ENCODE measurements at regions not wholly inside any gene's neighbourhood (a gene's known extent, or its start where the extent isn't known, plus 50 kb on each side); places are given as distances from the start of the nearest gene placed in this dataset.
"Not testable (repeated sequence)": the region's sequence is repeated elsewhere in the genome, so short reads cannot be mapped to it uniquely, and the experiment has no call there.

DNA sequence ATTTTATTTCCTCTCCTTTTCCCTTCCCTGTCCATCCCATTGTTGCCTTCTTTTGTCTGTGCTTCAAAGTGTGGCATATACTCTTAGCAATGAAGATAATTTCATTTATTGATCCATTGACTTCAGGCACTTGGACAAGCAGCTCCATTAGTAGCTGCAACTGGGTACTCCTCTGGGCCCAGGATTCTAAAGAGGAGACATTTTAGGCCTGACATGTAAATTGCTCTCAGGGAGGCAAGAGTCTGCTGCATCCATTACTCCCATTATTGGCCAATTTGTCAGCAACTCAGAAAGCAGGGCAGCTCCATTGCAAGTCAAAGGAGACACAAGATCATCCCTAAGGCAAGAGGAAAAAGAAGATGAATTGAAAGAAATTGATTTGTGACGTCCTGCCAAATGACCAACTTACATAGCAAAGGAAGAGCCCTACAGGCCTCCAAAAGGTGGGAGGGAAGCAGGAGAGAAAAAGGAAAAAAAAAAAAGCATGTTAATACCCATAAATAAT lies 1094.1 kb upstream of the FLRT2 start:
- DNase-seq: no peak

DNA sequence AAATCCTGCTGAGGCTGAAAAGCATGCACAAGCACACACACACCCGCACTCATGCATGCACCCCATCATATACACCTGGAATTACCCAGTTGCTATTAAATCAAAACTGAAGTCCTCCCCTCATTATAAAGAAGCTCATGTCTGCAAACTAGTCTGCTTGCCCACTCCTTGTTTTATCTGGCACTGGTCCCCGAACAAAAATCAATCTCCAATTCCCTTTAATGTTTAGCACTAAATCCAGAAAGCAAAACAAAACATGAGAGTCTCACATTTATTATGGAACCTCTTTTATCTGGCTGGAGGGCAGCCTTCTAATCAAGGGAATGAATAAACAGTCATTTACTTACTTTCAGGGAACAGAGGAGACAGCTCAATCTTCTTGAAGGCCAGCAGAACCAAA lies 1093.4 kb upstream of the FLRT2 start:
- DNase-seq: no peak

DNA sequence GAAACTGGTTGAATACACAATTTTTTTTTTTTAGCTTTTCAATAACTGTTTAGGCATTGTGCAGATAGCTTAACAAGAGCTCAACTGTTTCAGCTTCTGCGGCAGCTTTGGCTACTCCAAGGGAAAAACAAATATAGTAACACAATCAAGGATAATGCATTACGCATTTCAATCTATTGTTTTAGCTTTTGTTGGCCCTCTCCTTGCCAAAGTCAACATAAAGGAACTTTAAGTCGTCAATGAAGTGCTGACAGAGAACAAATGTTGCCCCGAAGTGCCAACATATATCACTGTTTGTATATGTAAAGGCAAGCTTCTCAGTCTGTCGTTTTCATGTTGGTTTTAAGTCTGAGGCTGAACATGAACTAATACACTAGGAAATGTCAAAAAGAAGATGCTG lies 1087.4 kb upstream of the FLRT2 start:
- no peak for DNase-seq

DNA sequence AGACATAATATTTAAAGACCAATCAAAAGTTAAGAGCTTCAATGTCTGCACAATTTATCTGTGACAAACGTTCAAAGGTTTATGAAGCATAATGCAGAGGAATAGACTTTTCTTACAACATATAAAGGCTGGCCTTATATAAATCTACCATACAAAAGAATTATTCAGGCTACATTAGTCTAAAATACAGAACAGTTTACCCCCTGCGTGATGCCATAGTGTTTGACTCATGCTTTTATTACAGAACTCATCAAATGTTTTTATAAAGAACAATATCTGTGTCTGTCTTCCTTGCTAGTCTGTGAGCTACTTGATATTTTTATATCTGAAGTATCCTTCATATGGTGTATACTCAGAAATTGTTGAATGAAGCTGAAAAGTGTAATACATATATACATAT lies 1084.5 kb upstream of the FLRT2 start:
- no peak for DNase-seq

DNA sequence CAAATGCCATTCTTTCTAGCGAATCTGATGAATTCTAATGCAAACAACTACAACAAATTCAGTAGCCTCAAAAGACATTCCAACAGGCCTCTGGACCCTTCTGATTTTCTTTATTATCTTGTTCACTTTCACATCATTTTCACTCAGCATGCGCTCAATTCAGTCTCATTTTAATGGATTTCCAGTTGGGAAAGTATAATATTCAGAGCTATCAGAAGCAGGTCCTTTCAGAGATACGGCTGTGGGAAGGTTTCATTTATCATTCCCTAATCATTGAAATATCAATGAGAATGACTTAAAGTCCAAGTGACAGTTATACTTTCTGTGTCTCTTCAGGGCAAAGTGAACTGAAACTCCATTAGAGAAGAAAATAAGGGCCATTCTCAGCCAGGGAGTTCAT lies 1083.7 kb upstream of the FLRT2 start:
- no peak for DNase-seq

DNA sequence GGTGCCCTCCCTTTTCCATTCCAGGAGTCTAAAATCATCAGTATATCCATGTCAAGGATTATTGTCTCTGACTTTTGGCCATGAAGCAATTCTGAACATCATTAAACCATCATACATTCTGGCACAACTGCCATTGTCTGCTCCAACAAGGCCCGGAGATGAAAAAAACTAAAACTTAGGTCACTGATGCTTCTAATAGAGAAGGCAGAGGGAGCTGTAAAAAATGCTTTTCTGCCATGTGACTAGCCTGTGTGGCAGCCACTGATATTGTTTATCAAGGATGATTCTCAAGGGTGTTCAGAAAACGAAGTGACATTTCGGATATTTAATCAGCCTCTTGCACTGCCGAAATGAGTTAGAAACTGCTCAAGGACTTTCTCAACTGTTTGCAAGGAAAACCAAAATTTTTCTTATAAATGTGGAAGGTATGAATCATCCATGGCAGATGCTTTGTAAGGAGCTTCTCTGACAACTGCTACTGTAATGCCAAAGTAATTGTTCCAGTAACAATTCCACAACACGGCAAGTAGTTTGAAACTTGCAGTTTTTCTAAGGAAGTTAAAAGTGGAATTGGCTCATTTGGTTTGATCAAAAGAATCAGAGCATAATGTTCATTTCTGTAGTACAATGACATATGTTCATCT lies 1076.5 kb upstream of the FLRT2 start:
- DNase-seq: no peak

DNA sequence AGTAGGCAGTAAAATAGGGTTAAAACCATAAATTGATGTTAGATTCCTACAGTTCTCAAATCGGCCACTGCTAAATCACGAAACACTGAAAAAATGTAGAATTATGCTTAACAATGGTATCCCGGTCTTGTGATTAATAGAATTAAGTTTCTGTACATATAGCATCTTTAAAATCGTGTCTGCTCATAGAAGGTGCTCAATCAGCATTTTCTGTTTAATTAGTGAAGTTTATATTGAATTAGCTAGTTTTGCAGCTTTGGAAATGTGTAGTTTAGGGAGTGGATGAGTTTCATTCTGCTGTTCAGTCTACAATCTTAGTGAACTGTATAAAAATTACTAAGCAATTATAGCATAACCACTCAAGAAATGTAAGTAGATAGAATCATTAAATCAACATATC lies 1075.8 kb upstream of the FLRT2 start:
- no peak for DNase-seq

DNA sequence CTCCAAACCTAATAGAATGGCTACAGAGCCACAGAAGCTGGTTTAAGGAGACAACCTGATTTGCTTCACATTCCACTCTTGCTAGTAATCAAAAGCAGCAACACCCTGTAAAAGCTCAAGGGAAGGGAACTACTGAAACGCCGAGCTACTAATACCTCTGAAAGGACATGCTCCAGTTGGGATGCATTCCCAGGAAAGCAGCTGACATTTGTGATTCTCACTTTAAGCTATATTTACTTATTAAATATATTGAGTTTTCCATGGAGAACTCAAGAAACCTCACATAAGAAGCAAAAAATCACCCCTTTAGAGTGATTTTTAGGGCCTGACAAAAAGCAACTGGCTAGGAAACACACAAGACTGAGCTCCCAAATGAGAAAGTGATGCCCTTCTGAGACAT lies 1073.0 kb upstream of the FLRT2 start:
- no peak for DNase-seq

DNA sequence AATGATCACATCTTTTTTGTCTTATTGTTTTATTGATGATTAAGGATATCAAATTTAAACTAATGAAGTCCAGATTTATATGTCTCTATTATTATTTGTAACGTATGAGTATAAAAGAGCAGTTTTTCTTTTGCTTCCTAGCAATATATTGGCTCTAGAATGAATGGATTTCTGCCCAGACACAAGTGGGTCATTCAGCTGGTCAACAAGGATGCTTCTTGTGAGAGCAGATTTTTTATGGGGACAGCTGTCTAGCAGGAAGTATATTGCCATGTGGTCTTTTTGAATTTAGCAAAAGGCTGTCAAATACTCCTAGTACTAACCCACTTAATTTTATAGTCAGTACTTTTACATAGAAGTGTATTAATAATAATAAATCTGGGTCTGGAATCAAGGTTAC lies 1071.1 kb upstream of the FLRT2 start:
- no peak for DNase-seq

DNA sequence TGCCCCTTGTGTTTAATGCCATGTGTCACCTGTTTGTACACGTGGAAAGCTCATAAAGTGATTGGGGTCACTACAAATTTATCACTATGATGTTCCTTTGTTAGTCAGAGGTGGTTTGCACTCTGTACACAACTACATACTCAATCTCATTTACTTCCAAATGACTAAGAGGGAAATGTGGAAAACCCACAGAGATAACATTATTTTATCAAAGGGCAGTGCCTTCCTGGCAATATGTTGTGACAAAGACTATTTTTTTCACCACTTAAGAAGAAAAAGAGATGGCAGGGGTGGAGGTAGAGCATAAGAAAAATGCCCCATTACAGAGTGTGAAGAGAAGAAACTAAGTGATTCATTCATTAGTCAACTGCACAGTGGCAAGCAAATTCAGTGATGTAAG lies 1064.1 kb upstream of the FLRT2 start:
- no peak for DNase-seq

DNA sequence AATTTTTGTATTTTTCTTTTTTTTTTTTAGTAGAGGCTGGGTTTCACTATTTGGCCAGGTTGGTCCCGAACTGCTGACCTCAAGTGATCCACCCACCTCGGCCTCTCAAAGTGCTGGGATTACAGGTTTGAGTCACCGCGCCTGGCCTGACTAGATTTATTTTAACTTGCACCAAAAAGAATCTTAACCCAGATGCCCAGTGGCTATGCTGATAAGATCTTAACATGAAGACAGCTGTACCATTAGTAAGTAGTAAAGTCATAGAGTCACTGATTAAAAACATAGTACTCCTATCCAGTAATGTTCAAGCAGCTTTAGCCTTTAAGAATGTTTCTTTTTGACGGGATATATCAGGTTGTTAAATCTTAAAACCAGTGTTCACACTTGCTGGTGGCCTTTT lies 1061.8 kb upstream of the FLRT2 start:
- DNase-seq: no peak

DNA sequence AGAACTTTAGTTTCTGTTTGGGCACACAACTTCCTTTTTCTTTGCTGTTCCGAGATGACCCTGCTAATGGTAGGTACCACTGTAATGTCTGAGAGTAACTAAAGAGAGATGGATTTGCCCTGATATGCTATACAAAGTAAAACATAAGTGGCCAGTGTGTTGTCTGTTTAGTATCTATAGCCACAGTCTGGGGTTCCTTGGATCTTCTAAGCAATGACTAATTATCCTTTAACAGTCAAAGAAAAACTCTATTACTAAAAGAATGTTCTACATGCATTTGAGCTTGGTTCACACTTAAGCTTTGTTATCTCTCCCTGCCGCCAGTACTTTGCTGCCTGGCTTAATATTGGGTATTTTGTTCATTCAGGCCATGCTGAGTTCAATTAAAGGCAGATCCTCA lies 1051.9 kb upstream of the FLRT2 start:
- DNase-seq: no peak

DNA sequence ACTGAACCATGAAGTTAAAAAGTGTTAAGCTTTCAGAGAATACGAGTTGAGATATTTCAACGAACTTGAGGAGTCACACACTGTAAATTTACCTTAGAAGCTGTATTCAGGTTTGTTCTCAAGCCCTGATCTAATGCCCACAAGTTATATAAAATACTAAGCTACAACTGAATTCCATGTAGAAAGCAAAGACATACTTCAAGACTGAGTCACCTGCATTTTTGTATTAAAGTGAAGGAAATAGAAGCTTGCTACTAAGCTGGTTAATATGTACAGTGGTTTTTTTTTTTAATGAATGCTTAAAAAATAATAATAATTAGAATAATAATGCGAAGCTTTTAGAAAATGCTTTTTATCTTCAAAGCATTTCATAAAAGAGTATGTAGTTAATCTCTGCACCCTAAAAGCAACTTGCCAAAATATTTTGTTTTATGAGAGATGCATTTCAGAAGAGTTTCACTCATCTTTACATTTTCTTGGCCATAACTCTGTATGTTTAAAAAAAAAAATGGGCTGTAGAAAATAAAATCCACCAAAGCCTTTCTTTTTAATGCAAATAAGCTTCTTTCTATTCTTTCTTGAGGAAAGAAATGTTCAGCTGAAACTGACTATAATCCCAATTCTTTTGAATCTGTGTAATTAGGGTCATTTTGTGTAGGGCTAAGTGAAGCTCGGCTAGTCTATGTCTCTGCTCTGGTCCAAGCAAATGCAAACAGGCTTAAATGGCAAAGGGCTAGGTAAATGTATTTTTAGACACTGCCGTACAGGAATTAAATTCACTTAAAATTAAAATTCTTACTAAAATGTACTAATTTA lies 1047.5 kb upstream of the FLRT2 start:
- no peak for DNase-seq

DNA sequence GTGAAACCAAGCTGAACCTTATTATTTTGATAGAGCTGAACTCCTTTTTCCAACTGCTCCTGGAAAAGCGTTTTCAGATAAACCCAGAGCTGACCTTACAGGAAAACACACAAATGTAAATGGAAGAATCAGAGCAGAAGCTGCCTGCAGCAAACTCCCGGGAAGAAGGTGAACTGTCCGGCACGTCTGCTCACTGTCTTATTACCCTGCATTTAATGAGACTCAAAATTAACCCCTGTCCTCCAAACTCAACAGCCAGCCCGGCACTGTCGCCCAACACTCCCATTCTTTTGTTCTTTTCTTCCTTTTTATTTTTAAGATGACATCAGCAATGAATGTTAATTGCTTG lies 1046.9 kb upstream of the FLRT2 start:
- no peak for DNase-seq

DNA sequence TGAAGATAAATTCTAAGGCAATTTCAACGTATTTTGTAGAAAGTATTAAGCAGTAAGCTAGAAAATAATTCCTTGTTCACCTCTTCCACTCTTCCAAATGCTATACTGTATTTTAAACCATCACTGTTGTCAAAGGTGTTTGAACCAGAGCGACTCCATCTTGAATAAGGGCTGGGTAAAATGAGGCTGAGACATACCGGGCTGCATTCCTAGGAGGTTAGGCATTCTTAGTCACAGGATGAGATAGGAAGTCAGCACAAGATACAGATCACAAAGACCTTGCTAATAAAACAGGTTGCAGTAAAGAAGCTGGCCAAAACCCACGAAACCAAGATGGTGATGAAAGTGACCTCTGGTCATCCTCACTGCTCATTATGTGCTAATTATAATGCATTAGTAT lies 1045.7 kb upstream of the FLRT2 start:
- not testable (repeated sequence) for DNase-seq

DNA sequence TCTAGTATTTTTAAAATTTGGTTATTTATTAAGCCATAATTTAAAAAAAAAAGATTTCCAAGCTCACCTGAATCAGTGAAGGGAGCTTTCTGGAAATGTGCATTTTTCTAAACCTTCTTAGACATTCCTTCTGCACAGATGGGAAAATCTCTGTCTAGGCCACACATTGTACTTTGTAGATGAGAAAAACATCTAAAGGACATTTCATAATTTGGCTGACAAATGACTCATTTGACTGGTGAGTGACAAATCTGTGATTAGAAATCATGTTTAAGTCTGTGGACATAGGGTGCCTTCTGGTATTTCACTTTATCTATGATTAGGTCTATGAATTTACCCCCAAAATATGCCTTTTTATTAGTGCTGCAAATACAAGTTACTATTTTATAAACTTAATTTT lies 1044.9 kb upstream of the FLRT2 start:
- DNase-seq: no peak

DNA sequence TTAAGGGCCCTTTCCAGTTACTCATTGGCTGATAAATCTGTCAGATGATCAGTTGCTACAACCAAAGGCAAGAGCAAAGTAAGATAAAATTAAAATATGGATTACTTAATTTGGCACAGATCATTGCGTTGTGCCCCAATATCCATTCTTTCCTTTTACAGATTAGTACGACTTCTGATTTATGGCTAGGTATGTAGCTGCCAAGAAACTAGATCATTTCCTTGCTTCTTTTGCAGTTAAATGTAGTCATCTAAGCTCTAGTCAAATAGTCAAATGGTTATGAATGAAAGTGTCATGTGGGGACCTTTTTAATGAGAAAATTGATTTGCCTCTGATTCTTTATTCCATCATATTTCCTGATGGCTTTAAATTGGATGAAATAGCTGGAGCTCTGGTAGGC lies 1039.9 kb upstream of the FLRT2 start:
- no peak for DNase-seq

DNA sequence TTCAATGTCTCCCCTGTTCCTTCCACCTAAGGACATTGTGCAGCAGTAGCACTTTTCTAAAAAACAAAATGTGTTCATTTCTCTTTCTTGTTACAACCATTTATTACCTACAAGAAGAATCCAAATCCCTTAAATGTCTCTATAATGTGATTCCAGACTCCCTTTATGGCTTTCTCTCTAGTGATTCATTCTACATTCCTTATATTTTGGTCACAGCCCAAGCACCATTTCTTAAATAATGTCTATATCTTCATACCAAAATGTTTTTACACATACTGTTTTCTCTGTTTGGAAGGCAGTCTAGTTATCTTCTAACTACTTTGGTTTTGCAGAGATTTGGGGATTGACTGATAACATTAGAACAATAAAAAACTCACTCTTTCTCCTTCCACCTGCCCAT lies 1037.3 kb upstream of the FLRT2 start:
- no peak for DNase-seq

DNA sequence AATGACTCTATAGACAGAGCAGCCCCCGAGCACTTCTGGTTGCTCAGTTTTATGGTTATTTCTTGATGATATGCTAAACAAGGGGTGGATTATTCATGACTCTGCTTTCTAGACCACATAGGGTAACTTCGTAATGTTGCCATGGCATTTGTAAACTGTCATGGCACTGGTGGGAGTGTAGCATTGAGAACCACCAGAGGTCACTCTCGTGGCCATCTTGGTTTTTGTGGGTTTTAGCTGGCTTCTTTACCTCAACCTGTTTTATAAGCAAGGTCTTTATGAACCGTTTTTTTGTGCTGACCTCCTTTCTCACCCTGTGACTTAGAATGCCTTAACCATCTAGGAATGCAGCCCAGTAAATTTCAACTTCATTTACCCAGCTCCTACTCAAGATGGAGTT lies 1036.2 kb upstream of the FLRT2 start:
- DNase-seq: no peak

DNA sequence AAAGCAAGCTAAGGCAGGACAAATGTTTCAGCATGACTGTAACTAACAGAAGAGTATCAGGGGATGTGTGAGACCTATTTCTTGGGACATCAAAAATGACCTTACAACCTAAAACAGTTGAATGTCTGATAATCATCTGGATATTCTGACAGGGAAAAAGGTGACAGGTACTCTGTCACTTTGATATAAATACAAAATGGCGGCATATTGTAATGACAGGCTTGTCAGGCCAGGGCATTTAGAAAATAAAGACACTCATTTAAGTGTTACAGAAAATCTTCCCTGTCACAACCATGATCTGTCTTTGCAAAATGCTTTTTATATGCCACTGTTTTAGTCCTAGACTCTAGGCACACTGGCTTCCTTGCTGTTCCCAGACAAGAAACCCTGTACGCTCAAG lies 1033.3 kb upstream of the FLRT2 start:
- DNase-seq: no peak

DNA sequence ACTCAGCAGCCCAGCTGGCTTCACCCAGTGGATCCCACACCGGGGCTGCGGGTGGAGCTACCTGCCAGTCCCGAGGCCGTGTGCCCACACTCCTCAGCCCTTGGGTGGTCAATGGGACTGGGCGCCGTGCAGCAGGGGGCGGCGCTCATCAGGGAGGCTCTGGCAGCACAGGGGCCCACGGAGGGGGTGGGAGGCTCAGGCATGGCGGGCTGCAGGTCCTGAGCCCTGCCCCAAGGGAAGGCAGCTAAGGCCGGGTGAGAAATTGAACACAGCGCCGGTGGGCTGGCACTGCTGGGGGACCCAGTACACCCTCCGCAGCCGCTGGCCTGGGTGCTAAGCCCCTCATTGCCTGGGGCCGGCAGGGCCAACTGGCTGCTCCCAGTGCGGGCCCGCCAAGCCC lies 1017.1 kb upstream of the FLRT2 start:
- not testable (repeated sequence) for DNase-seq

DNA sequence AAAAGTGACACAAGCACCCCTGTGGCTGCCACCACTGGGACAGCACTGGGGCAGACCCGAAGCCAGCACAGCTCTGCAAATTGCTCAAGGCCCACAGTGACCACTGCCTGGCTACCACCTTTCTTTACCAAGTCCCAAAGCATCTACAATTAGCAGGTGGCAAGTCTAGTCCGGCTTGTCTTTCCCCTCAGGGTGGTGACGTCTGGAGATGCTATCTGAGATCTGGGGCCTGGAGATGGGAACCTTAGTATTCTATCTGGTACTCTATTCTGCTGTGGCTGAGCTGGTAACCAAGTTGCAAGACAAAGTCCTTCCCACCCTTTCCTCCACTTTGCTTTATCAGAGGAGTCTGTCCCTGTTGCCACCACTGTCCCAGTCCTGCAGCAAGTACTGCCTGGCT lies 1010.1 kb upstream of the FLRT2 start:
- no peak for DNase-seq

DNA sequence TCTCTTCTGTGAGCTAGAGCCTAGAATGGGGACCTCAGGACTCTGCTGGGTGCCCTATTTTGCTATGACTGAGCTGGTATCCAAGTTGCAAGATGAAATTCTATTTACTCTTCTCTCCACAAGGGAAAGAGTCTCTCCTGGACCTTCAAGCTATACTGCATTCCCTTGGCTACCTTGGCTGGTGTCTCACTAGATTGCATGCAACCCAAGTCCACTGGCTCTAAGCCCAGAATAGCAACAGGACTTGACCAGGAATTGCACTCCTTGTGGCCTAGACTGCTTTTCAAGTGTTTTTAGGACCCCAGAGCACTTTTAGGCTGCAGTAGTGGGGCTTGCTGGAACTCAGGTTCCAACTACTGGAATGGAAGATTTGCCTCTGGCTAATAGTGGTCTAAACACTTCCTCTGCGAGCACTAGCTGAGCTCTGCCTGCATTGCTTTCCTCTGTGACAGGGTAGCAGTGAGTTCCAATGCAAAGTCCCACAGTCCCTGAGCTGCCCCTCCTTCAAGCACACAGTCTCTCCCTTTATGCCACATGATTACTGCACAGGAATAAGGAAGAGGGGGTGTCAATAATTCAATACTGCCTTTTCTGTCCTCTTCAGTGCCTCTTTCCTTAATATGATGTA lies 1009.1 kb upstream of the FLRT2 start:
- no peak for DNase-seq

DNA sequence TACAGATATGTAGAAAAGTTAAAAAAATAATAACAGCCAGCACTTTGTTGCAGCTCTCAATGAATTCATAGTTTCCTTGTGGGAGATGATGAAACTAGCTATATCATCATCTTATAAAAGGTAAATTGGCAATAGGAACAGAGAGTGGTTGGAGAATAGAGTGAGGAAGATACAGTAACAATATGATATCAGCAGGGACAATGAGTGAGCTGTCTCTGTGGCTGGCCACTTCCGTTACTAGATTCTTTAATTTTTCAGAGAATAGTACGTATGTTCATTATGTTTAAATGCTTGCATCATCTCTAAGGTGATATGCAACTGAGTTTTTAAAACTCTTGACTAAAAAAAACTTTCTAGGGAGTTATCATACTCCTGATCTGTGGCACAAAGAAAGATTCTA lies 1006.2 kb upstream of the FLRT2 start:
- DNase-seq: no peak
